ENCODE measurements at regions not wholly inside any gene's neighbourhood (a gene's known extent, or its start where the extent isn't known, plus 50 kb on each side); places are given as distances from the start of the nearest gene placed in this dataset.

- no peaks in the 10 kb centered on the region for H3K36me3 ChIP-seq
- H3K27ac ChIP-seq: no peak overlapping the region
- H3K9me3 ChIP-seq (ENCODE audit: low read depth): no peaks in the 10 kb centered on the region
- no peaks in the 10 kb centered on the region for H3K4me1 ChIP-seq (ENCODE audit: low read depth)
- no peaks in the 10 kb centered on the region for H3K27me3 ChIP-seq
- DNase-seq (ENCODE audit: low read depth in 1 of 2, low spot score in 1 of 2): no peak
- H3K4me3 ChIP-seq: no peak overlapping the region
- TF ChIP-seq, protein P1, sequence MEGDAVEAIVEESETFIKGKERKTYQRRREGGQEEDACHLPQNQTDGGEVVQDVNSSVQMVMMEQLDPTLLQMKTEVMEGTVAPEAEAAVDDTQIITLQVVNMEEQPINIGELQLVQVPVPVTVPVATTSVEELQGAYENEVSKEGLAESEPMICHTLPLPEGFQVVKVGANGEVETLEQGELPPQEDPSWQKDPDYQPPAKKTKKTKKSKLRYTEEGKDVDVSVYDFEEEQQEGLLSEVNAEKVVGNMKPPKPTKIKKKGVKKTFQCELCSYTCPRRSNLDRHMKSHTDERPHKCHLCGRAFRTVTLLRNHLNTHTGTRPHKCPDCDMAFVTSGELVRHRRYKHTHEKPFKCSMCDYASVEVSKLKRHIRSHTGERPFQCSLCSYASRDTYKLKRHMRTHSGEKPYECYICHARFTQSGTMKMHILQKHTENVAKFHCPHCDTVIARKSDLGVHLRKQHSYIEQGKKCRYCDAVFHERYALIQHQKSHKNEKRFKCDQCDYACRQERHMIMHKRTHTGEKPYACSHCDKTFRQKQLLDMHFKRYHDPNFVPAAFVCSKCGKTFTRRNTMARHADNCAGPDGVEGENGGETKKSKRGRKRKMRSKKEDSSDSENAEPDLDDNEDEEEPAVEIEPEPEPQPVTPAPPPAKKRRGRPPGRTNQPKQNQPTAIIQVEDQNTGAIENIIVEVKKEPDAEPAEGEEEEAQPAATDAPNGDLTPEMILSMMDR (IDR thresholded peaks at IDR 0.05; ENCODE audit: low read depth, low read length): no peak
Observed at GRCh38 chr2:180715044-180715443, 265.4 kb upstream of the UBE2E3 start.

GRCh38 chr2:180709392-180710145 is 270.8 kb upstream of the UBE2E3 start:
- Histone ChIP-seq H3K4me1 (ENCODE audit: low read depth) (no peaks in the 10 kb centered on the region), H3K27me3 (no peaks in the 10 kb centered on the region), H3K27ac (no peak overlapping the region), H3K4me3 (no peak overlapping the region), H3K9me3 (ENCODE audit: low read depth) (no peaks in the 10 kb centered on the region), H3K36me3 (no peaks in the 10 kb centered on the region)
- no peak for DNase-seq (ENCODE audit: low read depth in 1 of 2, low spot score in 1 of 2)
- TF ChIP-seq, protein P1 (IDR thresholded peaks at IDR 0.05; ENCODE audit: low read depth, low read length): no peak

DNA sequence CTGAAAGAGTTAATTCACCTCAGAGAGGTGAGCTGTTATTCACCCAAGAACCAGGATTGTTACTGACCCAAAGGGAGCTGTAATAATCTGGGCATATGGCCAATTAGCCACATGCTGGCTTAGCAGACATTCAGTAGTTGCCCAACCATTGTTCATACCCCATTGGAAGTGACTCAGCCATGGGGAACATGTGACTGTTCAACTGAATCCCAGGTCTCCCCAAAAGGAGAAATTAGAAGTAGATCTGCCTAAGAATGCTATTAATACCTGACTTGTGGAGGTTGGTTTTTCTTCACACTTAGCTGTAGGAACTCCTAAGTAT is 272.6 kb upstream of the UBE2E3 start:
- Histone ChIP-seq H3K4me1 (ENCODE audit: low read depth) (no peaks in the 10 kb centered on the region), H3K27me3 (no peaks in the 10 kb centered on the region), H3K9me3 (ENCODE audit: low read depth) (no peaks in the 10 kb centered on the region), H3K4me3 (no peak overlapping the region), H3K27ac (no peak overlapping the region), H3K36me3 (no peaks in the 10 kb centered on the region)
- TF ChIP-seq, protein P1 (IDR thresholded peaks at IDR 0.05; ENCODE audit: low read depth, low read length): no peak
- DNase-seq (ENCODE audit: low read depth in 1 of 2, low spot score in 1 of 2): peak in 1 of 2 donors; percentile 91

DNA sequence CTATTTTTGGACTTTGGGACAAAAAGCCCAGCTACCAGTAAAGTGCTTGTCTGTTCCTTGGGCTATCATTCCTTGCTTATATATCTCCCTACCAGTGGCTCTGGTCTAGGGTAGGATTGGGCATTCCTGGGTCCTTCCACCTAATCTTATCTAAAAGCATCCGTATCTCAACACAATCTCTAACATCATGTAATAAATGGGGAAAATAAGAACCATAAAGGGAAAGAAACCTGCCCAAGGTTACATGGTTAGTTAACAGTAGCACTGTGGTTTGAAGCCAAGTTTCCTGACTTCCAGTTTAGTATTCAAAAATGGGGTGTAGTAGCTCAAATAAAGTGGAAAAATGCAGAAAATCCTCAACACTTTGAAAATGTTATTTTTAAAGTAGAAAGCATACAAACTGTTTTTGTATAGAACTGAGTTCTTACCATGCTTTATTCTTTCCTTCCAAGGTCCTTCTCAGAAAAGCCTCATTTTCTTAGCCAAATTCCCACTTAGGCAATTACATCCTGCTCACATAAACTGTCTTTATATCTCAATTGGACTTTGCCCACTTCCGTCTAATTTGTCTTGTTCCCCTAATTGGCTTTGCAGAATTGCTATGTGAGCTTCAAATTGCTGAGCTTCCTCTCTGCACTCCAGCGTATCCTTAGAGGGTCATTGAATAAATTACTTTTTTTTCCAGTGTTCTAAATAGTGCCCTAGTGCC is 273.1 kb upstream of the UBE2E3 start:
- DNase-seq (ENCODE audit: low read depth in 1 of 2, low spot score in 1 of 2): no peak
- TF ChIP-seq, protein P1 (IDR thresholded peaks at IDR 0.05; ENCODE audit: low read depth, low read length): no peak
- no peaks in the 10 kb centered on the region for H3K4me1 ChIP-seq (ENCODE audit: low read depth)
- no peak overlapping the region for H3K27ac ChIP-seq
- no peaks in the 10 kb centered on the region for H3K9me3 ChIP-seq (ENCODE audit: low read depth)
- H3K36me3 ChIP-seq: no peaks in the 10 kb centered on the region
- H3K4me3 ChIP-seq: no peak overlapping the region
- H3K27me3 ChIP-seq: no peaks in the 10 kb centered on the region

DNA sequence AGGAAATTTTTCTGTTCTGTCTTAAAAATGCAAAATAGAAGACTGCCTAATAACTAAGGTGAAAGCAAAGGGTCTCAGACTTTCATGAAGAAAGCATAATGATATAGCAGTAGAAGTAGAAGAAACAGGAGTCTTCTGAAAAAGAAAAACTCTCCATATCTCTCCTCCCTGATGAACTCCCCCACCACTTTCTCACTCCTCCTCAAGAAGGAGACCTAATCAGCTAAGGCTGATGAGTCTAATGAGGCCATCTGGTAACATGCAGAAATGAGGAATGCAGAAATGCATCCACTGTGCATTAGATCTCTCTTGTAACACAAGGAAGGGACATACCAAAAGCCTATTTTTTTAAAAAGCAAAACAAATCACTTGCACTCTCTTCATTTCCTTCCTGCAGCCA is 273.7 kb upstream of the UBE2E3 start:
- no peaks in the 10 kb centered on the region for H3K4me1 ChIP-seq (ENCODE audit: low read depth)
- TF ChIP-seq, protein P1 (IDR thresholded peaks at IDR 0.05; ENCODE audit: low read depth, low read length): no peak
- no peak overlapping the region for H3K27ac ChIP-seq
- H3K4me3 ChIP-seq: no peak overlapping the region
- H3K36me3 ChIP-seq: no peaks in the 10 kb centered on the region
- H3K27me3 ChIP-seq: no peaks in the 10 kb centered on the region
- no peaks in the 10 kb centered on the region for H3K9me3 ChIP-seq (ENCODE audit: low read depth)
- no peak for DNase-seq (ENCODE audit: low read depth in 1 of 2, low spot score in 1 of 2)
